OCI-LY1 (cell line): ENCODE measurements at regions not wholly inside any gene's neighbourhood (a gene's known extent, or its start where the extent isn't known, plus 50 kb on each side); places are given as distances from the start of the nearest gene placed in this dataset.

Experiments used
- H2AFZ ChIP-seq: fragments of 200-600 bp; sonication (generic), shearing (Covaris generic); 2 replicates; pipeline ENCODE4 v1.6.0; 2014; ENCODE audit warnings: antibody characterized with exemption, mild to moderate bottlenecking, low read length
- H3F3A ChIP-seq: fragments of 200-600 bp; sonication (generic), shearing (Covaris generic); 2 replicates; pipeline ENCODE4 v1.6.0; 2014; ENCODE audit warnings: mild to moderate bottlenecking, antibody characterized with exemption, low read length, moderate library complexity; ENCODE audit not compliant: insufficient read depth
- H3K27ac ChIP-seq: fragments of 200-600 bp; sonication (generic); 2 replicates; pipeline ENCODE4 v1.5.1; 2014; ENCODE audit warnings: low read length, mixed run types, mild to moderate bottlenecking, low read depth; ENCODE audit not compliant: poor library complexity, severe bottlenecking
- H3K27me3 ChIP-seq: fragments of 200-600 bp; sonication (generic); 2 replicates; pipeline ENCODE4 v1.6.0; 2014; ENCODE audit warnings: antibody characterized with exemption, mild to moderate bottlenecking, low read length, moderate library complexity; ENCODE audit not compliant: insufficient read depth
- H3K36me3 ChIP-seq: fragments of 200-600 bp; sonication (generic); 2 replicates; pipeline ENCODE4 v1.6.1; 2014; ENCODE audit warnings: mild to moderate bottlenecking, antibody characterized with exemption, low read length, moderate library complexity, mixed read lengths; ENCODE audit not compliant: insufficient read depth
- H3K4me1 ChIP-seq: fragments of 200-600 bp; sonication (generic); 2 replicates; pipeline ENCODE4 v1.5.1; 2014; ENCODE audit warnings: mild to moderate bottlenecking, low read length, moderate library complexity; ENCODE audit not compliant: insufficient read depth, severe bottlenecking
- H3K4me2 ChIP-seq: fragments of 200-600 bp; sonication (generic), shearing (Covaris generic); 2 replicates; pipeline ENCODE4 v1.6.1; 2014; ENCODE audit warnings: low read length
- H3K4me3 ChIP-seq: fragments of 200-600 bp; sonication (generic); 2 replicates; pipeline ENCODE4 v1.5.1; 2014; ENCODE audit warnings: low read length, low read depth, mild to moderate bottlenecking, mixed read lengths; ENCODE audit not compliant: poor library complexity, severe bottlenecking
- H3K79me2 ChIP-seq: fragments of 200-600 bp; shearing (Covaris generic); 2 replicates; pipeline ENCODE4 v1.6.1; 2016; ENCODE audit warnings: mixed run types, low read length, mixed read lengths; ENCODE audit not compliant: insufficient read depth
- H3K9ac ChIP-seq: fragments of 200-600 bp; sonication (generic), shearing (Covaris generic); 2 replicates; pipeline ENCODE4 v1.6.1; 2014; ENCODE audit warnings: mild to moderate bottlenecking, low read length, mixed read lengths
- H3K9me2 ChIP-seq: fragments of 200-600 bp; sonication (generic), shearing (Covaris generic); 2 replicates; pipeline ENCODE4 v1.6.1; 2014; ENCODE audit warnings: low read depth, mild to moderate bottlenecking, low read length, mixed read lengths
- H3K9me3 ChIP-seq: fragments of 200-600 bp; shearing (Covaris generic); 2 replicates; pipeline ENCODE4 v1.6.1; 2014; ENCODE audit warnings: low read length, mixed read lengths
- H4K20me1 ChIP-seq: fragments of 200-600 bp; sonication (generic), shearing (Covaris generic); 2 replicates; pipeline ENCODE4 v1.6.0; 2016; ENCODE audit warnings: mild to moderate bottlenecking, low read length; ENCODE audit not compliant: insufficient read depth
- CTCF ChIP-seq: fragments of 200-600 bp; sonication (generic), shearing (Covaris generic); IDR thresholded peaks from 2 replicates; pipeline ENCODE4 v1.5.1; 2017; ENCODE audit warnings: mild to moderate bottlenecking, antibody characterized with exemption, low read length, moderate library complexity, mixed read lengths
- EZH2 ChIP-seq: fragments of 200-600 bp; sonication (generic), shearing (Covaris generic); IDR thresholded peaks from 2 replicates; pipeline ENCODE4 v1.8.0; 2017; ENCODE audit warnings: borderline replicate concordance, mixed run types, mild to moderate bottlenecking, antibody characterized with exemption, low read length, moderate library complexity, mixed read lengths

- no peak overlapping the region for H3K27ac ChIP-seq
- peaks cover 12% of the 10 kb centered on the region for H3K4me1 ChIP-seq
- no peaks in the 10 kb centered on the region for H3K9me2 ChIP-seq
- no peaks in the 10 kb centered on the region for H3K9me3 ChIP-seq
- no peaks in the 10 kb centered on the region for H4K20me1 ChIP-seq
- no peaks in the 10 kb centered on the region for H3K36me3 ChIP-seq
- H3K79me2 ChIP-seq, result no peaks in the 10 kb centered on the region
- H3K4me3 ChIP-seq, result no peak overlapping the region
- no peak overlapping the region for H3K4me2 ChIP-seq
- H2AFZ ChIP-seq, result no peak overlapping the region
- H3F3A ChIP-seq, result no peaks in the 10 kb centered on the region
- H3K27me3 ChIP-seq, result no peaks in the 10 kb centered on the region
- H3K9ac ChIP-seq, result no peak overlapping the region
- TF ChIP-seq CTCF (no peak), EZH2 (no peak)
Measured at GRCh38 chr18:8967573-8967972, 134.9 kb upstream of the NDUFV2 start.

- H3K9me3 ChIP-seq, result peaks cover 6% of the 10 kb centered on the region
- H3K27ac ChIP-seq, result no peak overlapping the region
- no peaks in the 10 kb centered on the region for H3K9me2 ChIP-seq
- no peaks in the 10 kb centered on the region; the same call in 1 of the 2 replicates for H3K27me3 ChIP-seq
- no peaks in the 10 kb centered on the region for H4K20me1 ChIP-seq
- H2AFZ ChIP-seq, result no peak overlapping the region
- no peak overlapping the region for H3K4me2 ChIP-seq
- no peaks in the 10 kb centered on the region; the same call in 1 of the 2 replicates for H3K36me3 ChIP-seq
- no peak overlapping the region for H3K9ac ChIP-seq
- H3K4me1 ChIP-seq, result peaks cover 12% of the 10 kb centered on the region
- H3K79me2 ChIP-seq, result no peaks in the 10 kb centered on the region
- TF ChIP-seq EZH2, result no peak
- TF ChIP-seq CTCF, result no peak
- no peaks in the 10 kb centered on the region for H3F3A ChIP-seq
- H3K4me3 ChIP-seq, result no peak overlapping the region
Measured at GRCh38 chr18:8969639-8970390, 132.7 kb upstream of the NDUFV2 start.

- Histone ChIP-seq H3K4me1 (peaks cover 12% of the 10 kb centered on the region), H3K79me2 (no peaks in the 10 kb centered on the region), H3K9ac (no peak overlapping the region), H3K9me2 (no peaks in the 10 kb centered on the region), H3K27ac (no peak overlapping the region), H2AFZ (no peak overlapping the region), H3K27me3 (no peaks in the 10 kb centered on the region; the same call in 1 of the 2 replicates), H4K20me1 (no peaks in the 10 kb centered on the region), H3K4me2 (no peak overlapping the region), H3K36me3 (no peaks in the 10 kb centered on the region; the same call in 1 of the 2 replicates), H3K9me3 (peaks cover 6% of the 10 kb centered on the region), H3K4me3 (no peak overlapping the region), H3F3A (no peaks in the 10 kb centered on the region)
- TF ChIP-seq EZH2 (no peak), CTCF (no peak)
Measured at GRCh38 chr18:8970843-8971242, 131.7 kb upstream of the NDUFV2 start.
